Fibroblast of lung (primary cell): ENCODE measurements at regions not wholly inside any gene's neighbourhood (a gene's known extent, or its start where the extent isn't known, plus 50 kb on each side); places are given as distances from the start of the nearest gene placed in this dataset.

ENCODE experiments used
- EZH2 ChIP-seq: IDR thresholded peaks from 2 replicates; pipeline ENCODE4 v1.5.1; 2012; ENCODE audit warnings: low read length, control low read depth, mild to moderate bottlenecking; ENCODE audit errors: missing control alignments
- TF ChIP-seq, protein P1 (sequence below), 2 donors: IDR thresholded peaks in 1 of 2; conservative IDR thresholded peaks in 1 of 2; 1 replicate in 1 of 2; 2 replicates in 1 of 2; pipeline ENCODE4 v1.5.1; 2011 to 2012; ENCODE audit warnings: low read length in 2 of 2, control low read depth in 1 of 2, inconsistent platforms in 1 of 2, low read depth in 1 of 2, mild to moderate bottlenecking in 1 of 2

DNA sequence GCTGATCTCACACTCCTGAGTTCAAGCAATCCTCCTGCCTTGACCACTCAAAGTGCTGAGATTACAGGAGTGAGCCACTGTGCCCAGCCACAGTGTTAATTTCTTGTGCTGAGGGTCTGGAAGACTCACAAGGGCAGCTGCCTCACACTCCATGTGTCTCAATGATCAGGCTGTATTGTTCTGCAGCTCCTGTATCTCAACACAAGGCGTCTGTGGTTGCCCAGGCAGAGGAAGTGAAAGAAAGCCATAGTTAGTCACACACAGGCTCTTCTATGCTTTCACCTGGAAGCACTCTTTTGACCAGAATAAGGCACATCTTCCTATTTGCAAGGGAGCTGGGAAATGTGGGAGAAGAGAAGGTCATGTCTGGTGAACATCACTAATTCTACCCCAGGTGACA lies 107.3 kb upstream of the ZNF507 start:
- TF ChIP-seq, protein P1, sequence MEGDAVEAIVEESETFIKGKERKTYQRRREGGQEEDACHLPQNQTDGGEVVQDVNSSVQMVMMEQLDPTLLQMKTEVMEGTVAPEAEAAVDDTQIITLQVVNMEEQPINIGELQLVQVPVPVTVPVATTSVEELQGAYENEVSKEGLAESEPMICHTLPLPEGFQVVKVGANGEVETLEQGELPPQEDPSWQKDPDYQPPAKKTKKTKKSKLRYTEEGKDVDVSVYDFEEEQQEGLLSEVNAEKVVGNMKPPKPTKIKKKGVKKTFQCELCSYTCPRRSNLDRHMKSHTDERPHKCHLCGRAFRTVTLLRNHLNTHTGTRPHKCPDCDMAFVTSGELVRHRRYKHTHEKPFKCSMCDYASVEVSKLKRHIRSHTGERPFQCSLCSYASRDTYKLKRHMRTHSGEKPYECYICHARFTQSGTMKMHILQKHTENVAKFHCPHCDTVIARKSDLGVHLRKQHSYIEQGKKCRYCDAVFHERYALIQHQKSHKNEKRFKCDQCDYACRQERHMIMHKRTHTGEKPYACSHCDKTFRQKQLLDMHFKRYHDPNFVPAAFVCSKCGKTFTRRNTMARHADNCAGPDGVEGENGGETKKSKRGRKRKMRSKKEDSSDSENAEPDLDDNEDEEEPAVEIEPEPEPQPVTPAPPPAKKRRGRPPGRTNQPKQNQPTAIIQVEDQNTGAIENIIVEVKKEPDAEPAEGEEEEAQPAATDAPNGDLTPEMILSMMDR (conservative IDR thresholded peaks at IDR 0.05 in 1 of 2, IDR thresholded peaks at IDR 0.05 in 1 of 2; ENCODE audit: low read depth in 1 of 2, low read length in 2 of 2), result no peak
- TF ChIP-seq EZH2, result no peak
